ENCODE measurements at regions not wholly inside any gene's neighbourhood (a gene's known extent, or its start where the extent isn't known, plus 50 kb on each side); places are given as distances from the start of the nearest gene placed in this dataset.
A peak's percentile ranks its signal among the peaks of the same experiment; 100 is the strongest.

DNA sequence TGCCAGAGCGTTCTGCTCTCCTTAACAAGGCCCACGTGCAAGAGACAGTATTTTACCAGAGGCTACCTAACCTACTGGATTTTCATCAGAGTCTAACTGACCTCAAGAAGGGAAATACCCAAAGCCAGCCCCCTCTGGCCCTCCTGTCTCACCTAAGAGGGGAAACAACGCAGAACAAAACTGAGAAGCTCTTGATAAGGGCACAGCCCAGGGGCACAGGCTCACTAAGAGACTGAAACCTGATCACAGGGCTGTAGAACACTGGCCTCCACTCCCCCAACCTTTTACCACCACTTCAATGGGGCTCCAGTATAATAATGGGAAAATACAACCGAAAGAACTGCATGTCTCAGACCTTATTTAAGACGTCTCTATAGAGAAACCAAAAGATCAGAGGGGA lies 449.5 kb upstream of the CAMK1G start:
- Mint-ChIP-seq H3K27ac (ENCODE audit: unreplicated experiment) (no peak overlapping the region), H3K36me3 (ENCODE audit: unreplicated experiment) (peaks cover 3% of the 10 kb centered on the region), H3K9me3 (ENCODE audit: unreplicated experiment) (peaks cover 6% of the 10 kb centered on the region), H3K27me3 (ENCODE audit: unreplicated experiment) (peaks cover 2% of the 10 kb centered on the region), H3K4me3 (ENCODE audit: unreplicated experiment) (no peak overlapping the region), H3K4me1 (ENCODE audit: low read depth, unreplicated experiment) (no peaks in the 10 kb centered on the region)
- no peak for DNase-seq
- TF ChIP-seq CTCF (IDR thresholded peaks at IDR 0.05; ENCODE audit: partially characterized antibody, unreplicated experiment): no peak

DNA sequence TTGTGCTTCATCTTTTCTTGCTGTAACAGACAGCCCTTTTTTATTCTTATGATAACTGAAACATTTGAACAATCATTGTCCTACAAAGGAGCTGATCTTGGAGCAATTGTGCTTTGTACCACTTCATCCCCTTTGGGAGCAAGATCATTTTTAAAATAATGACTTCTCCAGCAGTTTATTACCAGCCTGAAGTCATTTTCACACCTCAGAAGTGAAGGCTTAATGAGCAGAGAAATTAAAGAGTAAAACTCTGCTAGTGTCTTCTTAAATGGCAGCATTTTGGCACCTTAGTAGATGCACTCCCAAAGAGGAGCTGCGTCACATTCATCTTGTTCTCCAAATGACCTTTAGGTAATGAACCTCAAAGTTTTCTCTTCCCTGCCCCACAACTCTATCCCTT lies 439.6 kb upstream of the CAMK1G start:
- no peak for DNase-seq
- no peaks in the 10 kb centered on the region for H3K4me1 Mint-ChIP-seq (ENCODE audit: low read depth, unreplicated experiment)

DNA sequence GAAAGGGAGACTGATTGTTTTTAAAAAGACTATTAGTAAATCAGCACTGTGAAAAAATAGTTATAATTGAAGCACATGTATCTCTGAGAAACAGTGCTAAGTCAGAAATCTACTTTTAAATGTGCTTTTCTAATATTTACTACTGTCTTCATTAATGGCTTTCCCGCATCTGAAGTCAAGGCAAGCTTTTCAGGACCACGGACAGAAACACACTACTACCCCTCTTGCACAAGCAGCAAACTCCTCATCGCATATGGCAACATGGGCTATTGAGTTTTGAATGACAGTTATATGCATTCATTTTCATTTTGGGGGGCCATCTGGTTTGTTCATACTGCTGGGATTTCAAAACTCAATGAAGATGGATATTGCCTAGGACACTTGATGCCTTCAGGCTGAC lies 433.4 kb upstream of the CAMK1G start:
- Mint-ChIP-seq H3K27ac (ENCODE audit: unreplicated experiment) (no peak overlapping the region), H3K4me3 (ENCODE audit: unreplicated experiment) (no peak overlapping the region), H3K27me3 (ENCODE audit: unreplicated experiment) (no peaks in the 10 kb centered on the region), H3K4me1 (ENCODE audit: low read depth, unreplicated experiment) (peaks cover 14% of the 10 kb centered on the region), H3K9me3 (ENCODE audit: unreplicated experiment) (no peaks in the 10 kb centered on the region), H3K36me3 (ENCODE audit: unreplicated experiment) (no peaks in the 10 kb centered on the region)
- TF ChIP-seq CTCF (IDR thresholded peaks at IDR 0.05; ENCODE audit: partially characterized antibody, unreplicated experiment): no peak
- DNase-seq: no peak

More for the DNA sequence above, 439.6 kb upstream of the CAMK1G start:
- no peaks in the 10 kb centered on the region for H3K36me3 Mint-ChIP-seq (ENCODE audit: unreplicated experiment)
- no peak overlapping the region for H3K27ac Mint-ChIP-seq (ENCODE audit: unreplicated experiment)
- no peak for TF ChIP-seq CTCF (IDR thresholded peaks at IDR 0.05; ENCODE audit: partially characterized antibody, unreplicated experiment)
- H3K9me3 Mint-ChIP-seq (ENCODE audit: unreplicated experiment): peaks cover 2% of the 10 kb centered on the region
- H3K27me3 Mint-ChIP-seq (ENCODE audit: unreplicated experiment): no peaks in the 10 kb centered on the region
- no peak overlapping the region for H3K4me3 Mint-ChIP-seq (ENCODE audit: unreplicated experiment)

DNA sequence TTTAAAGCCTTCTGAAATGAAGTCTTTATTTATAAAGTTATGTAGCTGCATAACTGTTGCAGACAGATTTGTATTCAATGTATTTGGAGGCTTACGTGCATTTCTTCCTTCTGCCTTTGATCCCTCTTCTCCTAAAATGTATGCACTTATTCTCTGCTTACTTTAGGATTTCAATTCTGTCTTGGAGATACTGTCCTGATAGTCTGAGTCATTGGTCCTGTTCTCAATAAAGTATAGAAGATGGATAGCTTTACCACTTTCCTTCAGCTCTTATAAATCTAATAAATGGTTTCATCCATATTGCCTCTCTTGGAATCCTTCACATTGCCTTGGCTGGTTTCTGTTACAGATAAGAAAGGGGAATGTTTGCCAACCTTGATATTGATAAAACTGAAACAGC lies 430.1 kb upstream of the CAMK1G start:
- Mint-ChIP-seq H3K27me3 (ENCODE audit: unreplicated experiment) (peaks cover 4% of the 10 kb centered on the region), H3K4me1 (ENCODE audit: low read depth, unreplicated experiment) (peaks cover 38% of the 10 kb centered on the region), H3K36me3 (ENCODE audit: unreplicated experiment) (no peaks in the 10 kb centered on the region), H3K9me3 (ENCODE audit: unreplicated experiment) (peaks cover 4% of the 10 kb centered on the region), H3K27ac (ENCODE audit: unreplicated experiment) (no peak overlapping the region), H3K4me3 (ENCODE audit: unreplicated experiment) (no peak overlapping the region)
- no peak for TF ChIP-seq CTCF (IDR thresholded peaks at IDR 0.05; ENCODE audit: partially characterized antibody, unreplicated experiment)
- DNase-seq: no peak

DNA sequence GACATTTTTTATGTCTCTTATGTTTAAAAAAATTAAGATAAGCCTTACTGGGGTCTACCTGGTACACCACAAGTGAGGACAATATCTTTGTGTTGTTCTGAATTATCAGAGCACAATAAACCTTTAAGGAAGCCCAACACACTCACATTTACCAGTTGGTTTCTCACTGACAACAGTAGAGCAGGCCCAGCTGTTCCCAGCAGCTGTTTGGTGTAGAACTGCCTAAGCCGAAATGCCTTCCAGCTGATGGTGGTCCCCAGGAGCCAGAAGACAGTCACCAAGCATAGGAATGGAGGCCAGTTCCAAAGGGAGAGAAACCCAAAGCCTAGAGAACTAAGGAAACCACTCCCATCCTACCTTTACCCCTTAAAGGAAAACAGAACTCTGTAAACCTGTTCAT lies 428.6 kb upstream of the CAMK1G start:
- no peak for TF ChIP-seq CTCF (IDR thresholded peaks at IDR 0.05; ENCODE audit: partially characterized antibody, unreplicated experiment)
- Mint-ChIP-seq H3K36me3 (ENCODE audit: unreplicated experiment) (no peaks in the 10 kb centered on the region), H3K27me3 (ENCODE audit: unreplicated experiment) (peaks cover 4% of the 10 kb centered on the region), H3K9me3 (ENCODE audit: unreplicated experiment) (peaks cover 4% of the 10 kb centered on the region), H3K4me1 (ENCODE audit: low read depth, unreplicated experiment) (peaks cover 43% of the 10 kb centered on the region), H3K27ac (ENCODE audit: unreplicated experiment) (peak overlapping the region; percentile 65), H3K4me3 (ENCODE audit: unreplicated experiment) (no peak overlapping the region)
- DNase-seq: no peak
